ENCODE measurements at regions not wholly inside any gene's neighbourhood (a gene's known extent, or its start where the extent isn't known, plus 50 kb on each side); places are given as distances from the start of the nearest gene placed in this dataset.

DNA sequence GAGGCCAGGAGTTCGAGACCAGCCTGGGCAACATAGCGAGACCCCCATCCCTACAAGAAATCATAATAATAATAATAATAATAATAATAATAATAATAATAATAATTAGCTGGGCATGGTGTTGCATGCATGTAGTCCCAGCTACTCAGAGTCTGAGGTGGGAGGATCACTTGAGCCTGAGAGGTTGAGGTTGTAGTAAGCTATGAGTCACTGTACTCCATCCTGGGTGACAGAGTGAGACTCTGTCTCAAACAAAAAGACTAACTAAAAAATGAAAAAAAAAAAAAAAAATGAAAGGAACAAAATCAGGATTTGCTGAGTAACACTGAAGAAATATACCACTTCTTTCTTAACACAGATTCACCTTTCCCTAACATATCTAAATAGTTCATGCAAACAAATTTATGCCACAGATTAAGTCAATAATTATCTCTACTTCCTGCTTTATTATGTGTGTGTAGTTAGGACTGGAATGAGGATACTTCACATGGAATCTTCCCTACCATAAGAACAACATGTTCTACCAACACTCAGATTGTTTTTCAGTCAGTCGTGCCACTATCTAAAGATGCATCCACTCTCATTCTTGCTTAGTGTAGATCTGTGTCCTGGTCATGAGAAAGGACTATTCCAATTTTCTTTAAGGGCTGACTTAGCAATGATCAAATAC is 928.7 kb downstream of the SLC4A3 start:
- no peak overlapping the region for H3K4me3 ChIP-seq
- ATAC-seq (no peak), DNase-seq (no peak)
- H3K27me3 ChIP-seq, result no peaks in the 10 kb centered on the region
- TF ChIP-seq, protein P1, sequence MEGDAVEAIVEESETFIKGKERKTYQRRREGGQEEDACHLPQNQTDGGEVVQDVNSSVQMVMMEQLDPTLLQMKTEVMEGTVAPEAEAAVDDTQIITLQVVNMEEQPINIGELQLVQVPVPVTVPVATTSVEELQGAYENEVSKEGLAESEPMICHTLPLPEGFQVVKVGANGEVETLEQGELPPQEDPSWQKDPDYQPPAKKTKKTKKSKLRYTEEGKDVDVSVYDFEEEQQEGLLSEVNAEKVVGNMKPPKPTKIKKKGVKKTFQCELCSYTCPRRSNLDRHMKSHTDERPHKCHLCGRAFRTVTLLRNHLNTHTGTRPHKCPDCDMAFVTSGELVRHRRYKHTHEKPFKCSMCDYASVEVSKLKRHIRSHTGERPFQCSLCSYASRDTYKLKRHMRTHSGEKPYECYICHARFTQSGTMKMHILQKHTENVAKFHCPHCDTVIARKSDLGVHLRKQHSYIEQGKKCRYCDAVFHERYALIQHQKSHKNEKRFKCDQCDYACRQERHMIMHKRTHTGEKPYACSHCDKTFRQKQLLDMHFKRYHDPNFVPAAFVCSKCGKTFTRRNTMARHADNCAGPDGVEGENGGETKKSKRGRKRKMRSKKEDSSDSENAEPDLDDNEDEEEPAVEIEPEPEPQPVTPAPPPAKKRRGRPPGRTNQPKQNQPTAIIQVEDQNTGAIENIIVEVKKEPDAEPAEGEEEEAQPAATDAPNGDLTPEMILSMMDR (IDR thresholded peaks at IDR 0.05), result no peak
- no peaks in the 10 kb centered on the region for H3K9me3 ChIP-seq
- peaks cover under 1% of the 10 kb centered on the region for H3K4me1 ChIP-seq
- H3K36me3 ChIP-seq, result no peaks in the 10 kb centered on the region
- no peak overlapping the region for H3K27ac ChIP-seq
- intact Hi-C loops (cut with DNase I), result no loop called here

GRCh38 chr2:220556658-220557057 is 929.2 kb downstream of the SLC4A3 start:
- TF ChIP-seq, protein P1 (IDR thresholded peaks at IDR 0.05), result no peak
- no peaks in the 10 kb centered on the region for H3K36me3 ChIP-seq
- no peak for DNase-seq
- no peaks in the 10 kb centered on the region for H3K4me1 ChIP-seq
- H3K27ac ChIP-seq, result no peak overlapping the region
- intact Hi-C loops (cut with DNase I), result no loop called here
- no peak overlapping the region for H3K4me3 ChIP-seq
- no peak for ATAC-seq
- no peaks in the 10 kb centered on the region for H3K9me3 ChIP-seq
- H3K27me3 ChIP-seq, result no peaks in the 10 kb centered on the region

- Histone ChIP-seq H3K9me3 (no peaks in the 10 kb centered on the region), H3K27ac (no peak overlapping the region), H3K36me3 (no peaks in the 10 kb centered on the region), H3K4me1 (no peaks in the 10 kb centered on the region), H3K27me3 (no peaks in the 10 kb centered on the region), H3K4me3 (no peak overlapping the region)
- ATAC-seq, result no peak
- TF ChIP-seq, protein P1 (IDR thresholded peaks at IDR 0.05), result no peak
- no peak for DNase-seq
- intact Hi-C loops (cut with DNase I), result no loop called here
These were observed 932.8 kb downstream of the SLC4A3 start for GRCh38 chr2:220560192-220560591.

DNA sequence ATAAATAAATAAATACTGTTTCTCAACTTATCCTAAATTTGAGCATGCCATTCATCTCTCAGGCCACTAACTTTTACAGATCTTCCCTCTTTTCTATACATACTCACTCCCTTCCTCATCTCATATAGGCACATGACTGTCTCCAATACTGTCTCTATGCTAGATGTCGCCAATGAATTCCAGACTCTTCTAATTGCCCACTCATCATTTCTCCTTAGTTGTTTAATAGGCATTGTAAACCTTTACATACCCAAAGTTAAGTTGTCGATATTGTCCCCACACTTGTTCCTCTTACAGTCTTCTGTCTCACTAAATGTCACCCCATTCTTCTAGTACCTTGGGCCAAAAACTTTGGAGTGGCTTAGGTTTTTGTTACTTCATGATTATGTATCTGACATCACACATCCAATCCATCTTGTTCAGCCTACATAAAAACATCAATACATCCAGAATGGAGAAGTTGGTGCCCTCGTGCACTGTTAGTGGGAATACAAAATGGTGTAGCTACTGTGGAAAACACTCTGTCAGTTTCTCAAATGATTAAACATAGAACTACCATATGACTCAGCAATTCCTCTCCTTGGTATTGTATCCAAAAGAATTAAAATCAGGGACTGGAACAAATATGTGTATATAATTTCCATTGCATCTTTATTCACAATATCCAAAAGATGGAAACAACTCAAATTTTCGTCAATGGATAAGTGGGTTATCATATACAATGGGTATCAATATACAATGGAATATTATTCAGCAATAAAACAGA is 935.1 kb downstream of the SLC4A3 start:
- Histone ChIP-seq H3K36me3 (no peaks in the 10 kb centered on the region), H3K4me1 (no peaks in the 10 kb centered on the region), H3K27me3 (no peaks in the 10 kb centered on the region), H3K27ac (no peak overlapping the region), H3K4me3 (no peak overlapping the region), H3K9me3 (no peaks in the 10 kb centered on the region)
- TF ChIP-seq, protein P1 (IDR thresholded peaks at IDR 0.05), result no peak
- ATAC-seq (no peak), DNase-seq (no peak)
- intact Hi-C loops (cut with DNase I), result no loop called here

- no peaks in the 10 kb centered on the region for H3K9me3 ChIP-seq
- no peaks in the 10 kb centered on the region for H3K27me3 ChIP-seq
- H3K4me3 ChIP-seq, result no peak overlapping the region
- DNase-seq (no peak), ATAC-seq (no peak)
- TF ChIP-seq, protein P1 (IDR thresholded peaks at IDR 0.05), result no peak
- no peak overlapping the region for H3K27ac ChIP-seq
- H3K36me3 ChIP-seq, result no peaks in the 10 kb centered on the region
- H3K4me1 ChIP-seq, result no peaks in the 10 kb centered on the region
- intact Hi-C loops (cut with DNase I), result no loop called here
These were observed 940.9 kb downstream of the SLC4A3 start for GRCh38 chr2:220568296-220568695.

Measured in upper lobe of right lung (tissue), 1 donor.